Fibroblast of peridontal ligament (primary cell): ENCODE measurements at regions not wholly inside any gene's neighbourhood (a gene's known extent, or its start where the extent isn't known, plus 50 kb on each side); places are given as distances from the start of the nearest gene placed in this dataset.

Source experiments
- DNase-seq: peaks from one replicate; pipeline ENCODE4 v3.0.0-alpha.2; 2010; ENCODE audit errors: extremely low read depth

GRCh38 chr3:23746441-23746840 is 59.3 kb upstream of the UBE2E1 start:
- no peak for DNase-seq

GRCh38 chr3:23747841-23748240 is 57.9 kb upstream of the UBE2E1 start:
- no peak for DNase-seq

- DNase-seq, result peak; percentile 75
Measured at GRCh38 chr3:23748398-23749110, 57.2 kb upstream of the UBE2E1 start.

GRCh38 chr3:23749609-23750008 is 56.1 kb upstream of the UBE2E1 start:
- no peak for DNase-seq

- no peak for DNase-seq
Measured at GRCh38 chr3:23750573-23751210, 55.1 kb upstream of the UBE2E1 start.

GRCh38 chr3:23751212-23751723 is 54.5 kb upstream of the UBE2E1 start:
- DNase-seq, result no peak

DNA sequence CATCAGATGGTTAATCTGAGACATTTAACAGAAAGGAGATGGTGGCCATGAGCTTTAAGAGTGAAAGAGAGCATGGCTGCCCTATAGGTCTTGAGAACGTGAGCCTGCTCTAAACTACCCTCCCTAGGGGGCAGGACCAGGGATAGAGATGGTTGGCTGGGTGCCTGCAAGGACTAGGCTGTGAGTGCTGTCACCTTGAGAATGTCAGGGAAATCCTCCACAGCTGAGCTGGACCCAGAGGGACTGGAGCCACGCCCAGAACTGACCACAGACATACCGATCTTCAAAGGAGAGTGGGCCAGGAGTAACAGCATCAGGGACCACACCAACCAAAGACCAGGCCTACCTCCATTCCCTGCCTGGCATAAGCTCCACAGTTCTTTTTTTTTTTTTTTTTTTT is 53.6 kb upstream of the UBE2E1 start:
- no peak for DNase-seq

- DNase-seq, result no peak
Measured at GRCh38 chr3:23754215-23754614, 51.5 kb upstream of the UBE2E1 start.
